K562 (cell line): ENCODE measurements at regions not wholly inside any gene's neighbourhood (a gene's known extent, or its start where the extent isn't known, plus 50 kb on each side); places are given as distances from the start of the nearest gene placed in this dataset.

Source experiments
- ARID1B ChIP-seq: fragments of 450-650 bp; IDR thresholded peaks from 2 replicates; pipeline ENCODE4 v1.6.1; 2016; ENCODE audit warnings: antibody characterized with exemption, mild to moderate bottlenecking, inconsistent platforms
- FOXJ3 ChIP-seq: sonication (generic); formaldehyde crosslinking; IDR thresholded peaks from 2 replicates; pipeline ENCODE4 v1.4.0; 2020; ENCODE audit warnings: mild to moderate bottlenecking, missing genetic modification reagents
- KDM4B ChIP-seq, 2 experiments: fragments of 450-650 bp in 1 of 2; sonication (generic) in 1 of 2; IDR thresholded peaks; 2 replicates each; pipeline ENCODE4 v1.6.1; 2016 to 2017; ENCODE audit warnings: borderline replicate concordance in 2 of 2, antibody characterized with exemption in 1 of 2, low read depth in 1 of 2, mild to moderate bottlenecking in 1 of 2
- KLF10 ChIP-seq: fragments of 250-450 bp; sonication (Bioruptor Pico); IDR thresholded peaks from 2 replicates; pipeline ENCODE4 v1.6.1; 2021; ENCODE audit warnings: matching md5 sums
- LEF1 ChIP-seq: fragments of 450-650 bp; IDR thresholded peaks from 2 replicates; pipeline ENCODE4 v1.6.1; 2016; ENCODE audit warnings: mild to moderate bottlenecking
- NCOR1 ChIP-seq: fragments of 450-650 bp; IDR thresholded peaks from 2 replicates; pipeline ENCODE4 v1.6.1; 2016; ENCODE audit warnings: mild to moderate bottlenecking, moderate library complexity
- NFATC3 ChIP-seq: fragments of 450-650 bp; IDR thresholded peaks from 2 replicates; pipeline ENCODE4 v1.6.1; 2017; ENCODE audit warnings: mild to moderate bottlenecking
- RB1 ChIP-seq: fragments of 450-650 bp; IDR thresholded peaks from 2 replicates; pipeline ENCODE4 v1.6.1; 2017; ENCODE audit warnings: low read depth, mild to moderate bottlenecking
- SP1 ChIP-seq: sonication (generic); formaldehyde crosslinking; IDR thresholded peaks from 2 replicates; pipeline ENCODE4 v1.8.1; 2022; ENCODE audit warnings: mild to moderate bottlenecking, missing genetic modification reagents
- SREBF2 ChIP-seq: sonication (generic); formaldehyde crosslinking; IDR thresholded peaks from 2 replicates; pipeline ENCODE4 v1.4.0; 2020; ENCODE audit warnings: mild to moderate bottlenecking, missing genetic modification reagents
- STAT5A ChIP-seq: IDR thresholded peaks from 2 replicates; pipeline ENCODE4 v1.6.1; 2012; ENCODE audit warnings: low read length, inconsistent platforms, borderline replicate concordance
- TCF7L2 ChIP-seq: fragments of 150-350 bp; IDR thresholded peaks from 2 replicates; pipeline ENCODE4 v1.6.1; 2016; ENCODE audit warnings: low read depth, mild to moderate bottlenecking, low read length, moderate library complexity
- TOE1 ChIP-seq, 2 experiments: fragments of 450-650 bp in 1 of 2; sonication (generic) in 1 of 2; formaldehyde crosslinking in 1 of 2; IDR thresholded peaks; 2 replicates each; pipeline versions ENCODE4 v1.7.1 to v1.8.0; 2016 to 2022; ENCODE audit warnings: borderline replicate concordance in 2 of 2, mild to moderate bottlenecking in 2 of 2, antibody characterized with exemption in 1 of 2, inconsistent platforms in 1 of 2, low read depth in 1 of 2, missing genetic modification reagents in 1 of 2, moderate library complexity in 1 of 2
- ZNF282 ChIP-seq: sonication (generic); formaldehyde crosslinking; IDR thresholded peaks from 2 replicates; pipeline ENCODE4 v1.8.1; 2023; ENCODE audit warnings: missing genetic modification reagents
- TF ChIP-seq, protein P1 (sequence below), 2 experiments: fragments of 450-650 bp in 1 of 2; sonication (generic) in 1 of 2; formaldehyde crosslinking in 1 of 2; IDR thresholded peaks in 1 of 2; conservative IDR thresholded peaks in 1 of 2; 2 replicates each; pipeline versions ENCODE4 v1.6.1 to v1.8.1; 2016 to 2023; ENCODE audit warnings: mild to moderate bottlenecking in 2 of 2, moderate library complexity in 2 of 2, inconsistent platforms in 1 of 2, missing genetic modification reagents in 1 of 2
- TF ChIP-seq, protein P2 (sequence below): fragments of 450-650 bp; formaldehyde crosslinking; IDR thresholded peaks from 2 replicates; pipeline ENCODE4 v1.4.0; 2022; ENCODE audit warnings: mild to moderate bottlenecking, moderate library complexity
- TF ChIP-seq, protein P3 (sequence below): IDR thresholded peaks from 2 replicates; pipeline ENCODE4 v1.6.1; 2014; ENCODE audit warnings: antibody characterized with exemption
- TF ChIP-seq, protein P4 (sequence below): sonication (generic); formaldehyde crosslinking; IDR thresholded peaks from 2 replicates; pipeline ENCODE4 v1.4.0; 2020; ENCODE audit warnings: mild to moderate bottlenecking, missing genetic modification reagents
- TF ChIP-seq, protein P5 (sequence below): IDR thresholded peaks from 3 replicates; pipeline ENCODE4 v1.6.1; 2011; ENCODE audit warnings: borderline replicate concordance, mild to moderate bottlenecking, moderate library complexity; ENCODE audit not compliant: insufficient read length; ENCODE audit errors: extremely low read depth

DNA sequence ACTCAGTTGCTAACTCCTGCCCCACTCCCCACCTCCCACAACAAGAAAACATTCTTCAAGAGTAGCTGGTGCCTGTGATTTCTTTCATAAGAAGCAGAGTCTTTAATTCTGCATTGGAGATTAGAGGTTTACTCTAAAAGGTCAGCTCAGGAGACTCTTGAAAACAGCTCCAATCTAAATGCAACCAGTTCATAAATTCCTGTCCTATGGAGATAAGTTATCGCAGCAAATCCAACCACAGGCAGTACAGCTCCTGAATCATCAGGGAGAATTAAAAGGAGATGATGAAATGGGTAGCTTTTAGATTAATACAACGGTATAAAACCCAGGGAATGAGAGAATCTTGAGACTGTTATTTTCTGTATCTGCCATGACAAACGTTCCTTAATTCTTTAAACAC lies 130.7 kb downstream of the SOCS6 start (continued):
- TF ChIP-seq, protein P1, sequence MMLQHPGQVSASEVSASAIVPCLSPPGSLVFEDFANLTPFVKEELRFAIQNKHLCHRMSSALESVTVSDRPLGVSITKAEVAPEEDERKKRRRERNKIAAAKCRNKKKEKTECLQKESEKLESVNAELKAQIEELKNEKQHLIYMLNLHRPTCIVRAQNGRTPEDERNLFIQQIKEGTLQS (IDR thresholded peaks at IDR 0.05): peak; percentile 71; the same call in 1 of the 2 replicates
- TF ChIP-seq, protein P1 (CRISPR knock-in tag; conservative IDR thresholded peaks at IDR 0.05): no peak
- TF ChIP-seq, protein P2, sequence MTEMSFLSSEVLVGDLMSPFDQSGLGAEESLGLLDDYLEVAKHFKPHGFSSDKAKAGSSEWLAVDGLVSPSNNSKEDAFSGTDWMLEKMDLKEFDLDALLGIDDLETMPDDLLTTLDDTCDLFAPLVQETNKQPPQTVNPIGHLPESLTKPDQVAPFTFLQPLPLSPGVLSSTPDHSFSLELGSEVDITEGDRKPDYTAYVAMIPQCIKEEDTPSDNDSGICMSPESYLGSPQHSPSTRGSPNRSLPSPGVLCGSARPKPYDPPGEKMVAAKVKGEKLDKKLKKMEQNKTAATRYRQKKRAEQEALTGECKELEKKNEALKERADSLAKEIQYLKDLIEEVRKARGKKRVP (CRISPR knock-in tag): no peak
- TF ChIP-seq SP1 (CRISPR knock-in tag): no peak
- TF ChIP-seq NCOR1: peak; percentile 39
- no peak for TF ChIP-seq KDM4B (IDR thresholded peaks at IDR 0.05; ENCODE audit: borderline replicate concordance in 2 of 2, low read depth in 1 of 2)
- TF ChIP-seq, protein P3, sequence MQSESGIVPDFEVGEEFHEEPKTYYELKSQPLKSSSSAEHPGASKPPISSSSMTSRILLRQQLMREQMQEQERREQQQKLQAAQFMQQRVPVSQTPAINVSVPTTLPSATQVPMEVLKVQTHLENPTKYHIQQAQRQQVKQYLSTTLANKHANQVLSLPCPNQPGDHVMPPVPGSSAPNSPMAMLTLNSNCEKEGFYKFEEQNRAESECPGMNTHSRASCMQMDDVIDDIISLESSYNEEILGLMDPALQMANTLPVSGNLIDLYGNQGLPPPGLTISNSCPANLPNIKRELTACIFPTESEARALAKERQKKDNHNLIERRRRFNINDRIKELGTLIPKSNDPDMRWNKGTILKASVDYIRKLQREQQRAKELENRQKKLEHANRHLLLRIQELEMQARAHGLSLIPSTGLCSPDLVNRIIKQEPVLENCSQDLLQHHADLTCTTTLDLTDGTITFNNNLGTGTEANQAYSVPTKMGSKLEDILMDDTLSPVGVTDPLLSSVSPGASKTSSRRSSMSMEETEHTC: no peak
- no peak for TF ChIP-seq TCF7L2
- no peak for TF ChIP-seq STAT5A
- TF ChIP-seq TOE1 (IDR thresholded peaks at IDR 0.05; ENCODE audit: borderline replicate concordance): no peak
- TF ChIP-seq TOE1 (CRISPR knock-in tag; IDR thresholded peaks at IDR 0.05; ENCODE audit: borderline replicate concordance, low read depth): no peak
- no peak for TF ChIP-seq KLF10 (CRISPR knock-in tag)
- no peak for TF ChIP-seq FOXJ3 (CRISPR knock-in tag)
- no peak for TF ChIP-seq RB1
- no peak for TF ChIP-seq LEF1
- no peak for TF ChIP-seq ZNF282 (CRISPR knock-in tag)
- TF ChIP-seq ARID1B: peak; percentile 68
- TF ChIP-seq, protein P4, sequence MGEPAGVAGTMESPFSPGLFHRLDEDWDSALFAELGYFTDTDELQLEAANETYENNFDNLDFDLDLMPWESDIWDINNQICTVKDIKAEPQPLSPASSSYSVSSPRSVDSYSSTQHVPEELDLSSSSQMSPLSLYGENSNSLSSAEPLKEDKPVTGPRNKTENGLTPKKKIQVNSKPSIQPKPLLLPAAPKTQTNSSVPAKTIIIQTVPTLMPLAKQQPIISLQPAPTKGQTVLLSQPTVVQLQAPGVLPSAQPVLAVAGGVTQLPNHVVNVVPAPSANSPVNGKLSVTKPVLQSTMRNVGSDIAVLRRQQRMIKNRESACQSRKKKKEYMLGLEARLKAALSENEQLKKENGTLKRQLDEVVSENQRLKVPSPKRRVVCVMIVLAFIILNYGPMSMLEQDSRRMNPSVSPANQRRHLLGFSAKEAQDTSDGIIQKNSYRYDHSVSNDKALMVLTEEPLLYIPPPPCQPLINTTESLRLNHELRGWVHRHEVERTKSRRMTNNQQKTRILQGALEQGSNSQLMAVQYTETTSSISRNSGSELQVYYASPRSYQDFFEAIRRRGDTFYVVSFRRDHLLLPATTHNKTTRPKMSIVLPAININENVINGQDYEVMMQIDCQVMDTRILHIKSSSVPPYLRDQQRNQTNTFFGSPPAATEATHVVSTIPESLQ (CRISPR knock-in tag): no peak
- no peak for TF ChIP-seq NFATC3
- TF ChIP-seq, protein P5, sequence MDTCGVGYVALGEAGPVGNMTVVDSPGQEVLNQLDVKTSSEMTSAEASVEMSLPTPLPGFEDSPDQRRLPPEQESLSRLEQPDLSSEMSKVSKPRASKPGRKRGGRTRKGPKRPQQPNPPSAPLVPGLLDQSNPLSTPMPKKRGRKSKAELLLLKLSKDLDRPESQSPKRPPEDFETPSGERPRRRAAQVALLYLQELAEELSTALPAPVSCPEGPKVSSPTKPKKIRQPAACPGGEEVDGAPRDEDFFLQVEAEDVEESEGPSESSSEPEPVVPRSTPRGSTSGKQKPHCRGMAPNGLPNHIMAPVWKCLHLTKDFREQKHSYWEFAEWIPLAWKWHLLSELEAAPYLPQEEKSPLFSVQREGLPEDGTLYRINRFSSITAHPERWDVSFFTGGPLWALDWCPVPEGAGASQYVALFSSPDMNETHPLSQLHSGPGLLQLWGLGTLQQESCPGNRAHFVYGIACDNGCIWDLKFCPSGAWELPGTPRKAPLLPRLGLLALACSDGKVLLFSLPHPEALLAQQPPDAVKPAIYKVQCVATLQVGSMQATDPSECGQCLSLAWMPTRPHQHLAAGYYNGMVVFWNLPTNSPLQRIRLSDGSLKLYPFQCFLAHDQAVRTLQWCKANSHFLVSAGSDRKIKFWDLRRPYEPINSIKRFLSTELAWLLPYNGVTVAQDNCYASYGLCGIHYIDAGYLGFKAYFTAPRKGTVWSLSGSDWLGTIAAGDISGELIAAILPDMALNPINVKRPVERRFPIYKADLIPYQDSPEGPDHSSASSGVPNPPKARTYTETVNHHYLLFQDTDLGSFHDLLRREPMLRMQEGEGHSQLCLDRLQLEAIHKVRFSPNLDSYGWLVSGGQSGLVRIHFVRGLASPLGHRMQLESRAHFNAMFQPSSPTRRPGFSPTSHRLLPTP: no peak
- TF ChIP-seq SREBF2 (CRISPR knock-in tag): no peak
